GM23338 (cell line): ENCODE measurements at regions not wholly inside any gene's neighbourhood (a gene's known extent, or its start where the extent isn't known, plus 50 kb on each side); places are given as distances from the start of the nearest gene placed in this dataset.

Experiments
- CREB1 ChIP-seq: fragments of 250-450 bp; sonication (Bioruptor Pico); IDR thresholded peaks from 2 replicates; pipeline ENCODE4 v1.5.0; 2020; ENCODE audit warnings: low read depth, mild to moderate bottlenecking, moderate library complexity
- EZH2 ChIP-seq: fragments of 200-600 bp; sonication (generic); IDR thresholded peaks from one replicate; pipeline ENCODE4 v1.8.0; 2017; ENCODE audit warnings: antibody characterized with exemption, mild to moderate bottlenecking, low read depth; ENCODE audit not compliant: unreplicated experiment
- EZH2phosphoT487 ChIP-seq: fragments of 200-600 bp; sonication (generic); IDR thresholded peaks from one replicate; pipeline ENCODE4 v1.8.1; 2018; ENCODE audit warnings: antibody characterized with exemption; ENCODE audit not compliant: unreplicated experiment
- POLR2AphosphoS5 ChIP-seq: IDR thresholded peaks from 2 replicates; pipeline ENCODE4 v1.6.1; 2016; ENCODE audit warnings: antibody characterized with exemption, low read depth
- STAT1 ChIP-seq: IDR thresholded peaks from one replicate; pipeline ENCODE4 v1.6.1; 2016; ENCODE audit warnings: antibody characterized with exemption; ENCODE audit not compliant: unreplicated experiment
- TF ChIP-seq, protein P1 (sequence below), 2 experiments: fragments of 200-600 bp in 1 of 2; sonication (generic) in 1 of 2; conservative IDR thresholded peaks; 2 replicates each; pipeline versions ENCODE4 v1.5.1 to v1.6.1; 2016 to 2017; ENCODE audit warnings: antibody characterized with exemption in 2 of 2, low read depth in 2 of 2, mild to moderate bottlenecking in 2 of 2, moderate library complexity in 1 of 2
- TF ChIP-seq, protein P2 (sequence below): IDR thresholded peaks from one replicate; pipeline ENCODE4 v1.6.1; 2018; ENCODE audit warnings: antibody characterized with exemption; ENCODE audit not compliant: unreplicated experiment

DNA sequence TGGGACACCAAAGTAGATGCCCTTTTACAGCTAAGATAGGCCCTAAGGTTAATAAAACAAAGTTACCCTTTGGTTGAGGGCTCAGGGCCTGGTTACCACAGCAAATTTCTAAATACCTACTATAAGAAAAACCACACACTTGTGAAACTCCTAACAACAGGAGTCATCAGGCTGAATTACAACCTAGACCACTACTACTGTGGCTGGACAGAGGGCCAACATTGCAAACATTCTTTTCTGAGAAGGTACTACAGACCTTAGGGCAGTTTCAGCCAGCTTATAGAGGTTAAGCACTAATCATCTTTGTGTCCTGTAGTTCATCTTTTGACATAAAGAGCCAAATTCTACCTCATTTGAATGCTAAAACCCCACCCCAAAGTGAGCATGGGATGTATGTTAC lies 504.0 kb downstream of the RAPGEF2 start:
- TF ChIP-seq, protein P1, sequence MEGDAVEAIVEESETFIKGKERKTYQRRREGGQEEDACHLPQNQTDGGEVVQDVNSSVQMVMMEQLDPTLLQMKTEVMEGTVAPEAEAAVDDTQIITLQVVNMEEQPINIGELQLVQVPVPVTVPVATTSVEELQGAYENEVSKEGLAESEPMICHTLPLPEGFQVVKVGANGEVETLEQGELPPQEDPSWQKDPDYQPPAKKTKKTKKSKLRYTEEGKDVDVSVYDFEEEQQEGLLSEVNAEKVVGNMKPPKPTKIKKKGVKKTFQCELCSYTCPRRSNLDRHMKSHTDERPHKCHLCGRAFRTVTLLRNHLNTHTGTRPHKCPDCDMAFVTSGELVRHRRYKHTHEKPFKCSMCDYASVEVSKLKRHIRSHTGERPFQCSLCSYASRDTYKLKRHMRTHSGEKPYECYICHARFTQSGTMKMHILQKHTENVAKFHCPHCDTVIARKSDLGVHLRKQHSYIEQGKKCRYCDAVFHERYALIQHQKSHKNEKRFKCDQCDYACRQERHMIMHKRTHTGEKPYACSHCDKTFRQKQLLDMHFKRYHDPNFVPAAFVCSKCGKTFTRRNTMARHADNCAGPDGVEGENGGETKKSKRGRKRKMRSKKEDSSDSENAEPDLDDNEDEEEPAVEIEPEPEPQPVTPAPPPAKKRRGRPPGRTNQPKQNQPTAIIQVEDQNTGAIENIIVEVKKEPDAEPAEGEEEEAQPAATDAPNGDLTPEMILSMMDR (conservative IDR thresholded peaks at IDR 0.05; ENCODE audit: low read depth in 2 of 2): no peak
- TF ChIP-seq POLR2AphosphoS5 (no peak), CREB1 (CRISPR knock-in tag) (no peak), EZH2 (no peak), EZH2phosphoT487 (no peak), STAT1 (no peak)
- TF ChIP-seq, protein P2, sequence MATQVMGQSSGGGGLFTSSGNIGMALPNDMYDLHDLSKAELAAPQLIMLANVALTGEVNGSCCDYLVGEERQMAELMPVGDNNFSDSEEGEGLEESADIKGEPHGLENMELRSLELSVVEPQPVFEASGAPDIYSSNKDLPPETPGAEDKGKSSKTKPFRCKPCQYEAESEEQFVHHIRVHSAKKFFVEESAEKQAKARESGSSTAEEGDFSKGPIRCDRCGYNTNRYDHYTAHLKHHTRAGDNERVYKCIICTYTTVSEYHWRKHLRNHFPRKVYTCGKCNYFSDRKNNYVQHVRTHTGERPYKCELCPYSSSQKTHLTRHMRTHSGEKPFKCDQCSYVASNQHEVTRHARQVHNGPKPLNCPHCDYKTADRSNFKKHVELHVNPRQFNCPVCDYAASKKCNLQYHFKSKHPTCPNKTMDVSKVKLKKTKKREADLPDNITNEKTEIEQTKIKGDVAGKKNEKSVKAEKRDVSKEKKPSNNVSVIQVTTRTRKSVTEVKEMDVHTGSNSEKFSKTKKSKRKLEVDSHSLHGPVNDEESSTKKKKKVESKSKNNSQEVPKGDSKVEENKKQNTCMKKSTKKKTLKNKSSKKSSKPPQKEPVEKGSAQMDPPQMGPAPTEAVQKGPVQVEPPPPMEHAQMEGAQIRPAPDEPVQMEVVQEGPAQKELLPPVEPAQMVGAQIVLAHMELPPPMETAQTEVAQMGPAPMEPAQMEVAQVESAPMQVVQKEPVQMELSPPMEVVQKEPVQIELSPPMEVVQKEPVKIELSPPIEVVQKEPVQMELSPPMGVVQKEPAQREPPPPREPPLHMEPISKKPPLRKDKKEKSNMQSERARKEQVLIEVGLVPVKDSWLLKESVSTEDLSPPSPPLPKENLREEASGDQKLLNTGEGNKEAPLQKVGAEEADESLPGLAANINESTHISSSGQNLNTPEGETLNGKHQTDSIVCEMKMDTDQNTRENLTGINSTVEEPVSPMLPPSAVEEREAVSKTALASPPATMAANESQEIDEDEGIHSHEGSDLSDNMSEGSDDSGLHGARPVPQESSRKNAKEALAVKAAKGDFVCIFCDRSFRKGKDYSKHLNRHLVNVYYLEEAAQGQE: no peak
